ENCODE measurements at regions not wholly inside any gene's neighbourhood (a gene's known extent, or its start where the extent isn't known, plus 50 kb on each side); places are given as distances from the start of the nearest gene placed in this dataset.
"Not testable (repeated sequence)": the region's sequence is repeated elsewhere in the genome, so short reads cannot be mapped to it uniquely, and the experiment has no call there.

- not testable (repeated sequence) for H3K27me3 ChIP-seq (ENCODE audit: control insufficient read depth in 3 of 3, insufficient read depth in 3 of 3, low read depth in 1 of 3, low read length in 3 of 3); H3K79me1 ChIP-seq (ENCODE audit: low read depth, low read length); H2BK12ac ChIP-seq (ENCODE audit: low read length); H2BK5ac ChIP-seq (ENCODE audit: low read length); H4K91ac ChIP-seq (ENCODE audit: low read depth, low read length, poor library complexity); H3K27ac ChIP-seq (replicated peaks; ENCODE audit: low read length); H2BK120ac ChIP-seq (ENCODE audit: low read depth, low read length); H2BK15ac ChIP-seq (ENCODE audit: low read length); H3K4ac ChIP-seq (ENCODE audit: low read length); H3K4me3 ChIP-seq (ENCODE audit: low read length in 2 of 2); H2AFZ ChIP-seq (ENCODE audit: low read length); H3K23ac ChIP-seq (ENCODE audit: low read depth, low read length, poor library complexity); H3K9me3 ChIP-seq (replicated peaks in 1 of 2; ENCODE audit: control insufficient read depth in 2 of 2, insufficient read depth in 1 of 2, low read depth in 1 of 2, low read length in 2 of 2); H3K4me2 ChIP-seq (ENCODE audit: insufficient read depth, low read length, poor library complexity, severe bottlenecking); H3K9ac ChIP-seq (ENCODE audit: low read depth, low read length, poor library complexity); H3K18ac ChIP-seq (ENCODE audit: low read length); H2AK5ac ChIP-seq (ENCODE audit: low read depth, low read length); DNase-seq (ENCODE audit: low spot score); H3K36me3 ChIP-seq (replicated peaks in 1 of 2; ENCODE audit: control insufficient read depth in 2 of 2, insufficient read depth in 2 of 2, low read length in 2 of 2); H3K14ac ChIP-seq (ENCODE audit: low read length); H4K8ac ChIP-seq (ENCODE audit: low read depth, low read length)
- H3K4me1 ChIP-seq (ENCODE audit: control insufficient read depth in 2 of 2, insufficient read depth in 1 of 2, low read depth in 1 of 2, low read length in 2 of 2): peaks cover 0 to 14% of the 10 kb centered on the region in 2 donors
- WGBS, 2 donors (ENCODE audit: extremely low coverage in 2 of 2, insufficient read length in 2 of 2, insufficient replicate concordance in 1 of 2): no CpG with 5 or more reads among the region's 2 CpGs
These were observed 179.2 kb upstream of the GK2 start for GRCh38 chr4:79587207-79587606.

DNA sequence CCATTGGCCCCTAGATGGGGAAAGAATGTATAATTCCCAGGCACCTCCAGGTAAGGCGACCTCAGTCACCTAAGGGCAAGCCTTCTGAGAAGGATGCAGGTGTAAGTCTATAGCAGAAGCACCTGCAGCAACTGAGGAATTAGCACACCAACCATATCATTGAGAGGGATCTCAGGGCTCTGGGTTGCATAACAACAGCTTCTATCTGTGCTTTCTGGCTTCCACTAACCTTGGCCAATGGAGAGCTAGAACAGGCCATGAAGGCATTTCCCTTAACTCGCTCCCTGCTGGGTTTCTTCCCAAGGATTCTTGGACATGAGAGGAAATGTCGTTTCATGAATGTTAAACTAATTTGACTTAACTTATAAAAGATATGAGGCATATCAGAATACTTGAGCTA lies 177.8 kb upstream of the GK2 start:
- DNase-seq (ENCODE audit: low spot score): no peak
- H2BK15ac ChIP-seq (ENCODE audit: low read length): no peak overlapping the region
- H3K14ac ChIP-seq (ENCODE audit: low read length): no peak overlapping the region
- H4K8ac ChIP-seq (ENCODE audit: low read depth, low read length): no peak overlapping the region
- no peak overlapping the region for H3K4me2 ChIP-seq (ENCODE audit: insufficient read depth, low read length, poor library complexity, severe bottlenecking)
- no peak overlapping the region for H3K4ac ChIP-seq (ENCODE audit: low read length)
- H3K9ac ChIP-seq (ENCODE audit: low read depth, low read length, poor library complexity): no peak overlapping the region
- H3K27me3 ChIP-seq (ENCODE audit: control insufficient read depth in 3 of 3, insufficient read depth in 3 of 3, low read depth in 1 of 3, low read length in 3 of 3): no peaks in the 10 kb centered on the region
- no peak overlapping the region for H2BK120ac ChIP-seq (ENCODE audit: low read depth, low read length)
- no peak overlapping the region for H3K27ac ChIP-seq (replicated peaks; ENCODE audit: low read length)
- H3K18ac ChIP-seq (ENCODE audit: low read length): no peak overlapping the region
- peak overlapping the region; percentile 76 for H2AFZ ChIP-seq (ENCODE audit: low read length)
- H3K23ac ChIP-seq (ENCODE audit: low read depth, low read length, poor library complexity): no peak overlapping the region
- H3K79me1 ChIP-seq (ENCODE audit: low read depth, low read length): no peaks in the 10 kb centered on the region
- peaks cover 0 to 6% of the 10 kb centered on the region in 2 donors for H3K4me1 ChIP-seq (ENCODE audit: control insufficient read depth in 2 of 2, insufficient read depth in 1 of 2, low read depth in 1 of 2, low read length in 2 of 2)
- H2AK5ac ChIP-seq (ENCODE audit: low read depth, low read length): no peak overlapping the region
- no peak overlapping the region for H2BK12ac ChIP-seq (ENCODE audit: low read length)
- no peak overlapping the region for H4K91ac ChIP-seq (ENCODE audit: low read depth, low read length, poor library complexity)
- H3K9me3 ChIP-seq (replicated peaks in 1 of 2; ENCODE audit: control insufficient read depth in 2 of 2, insufficient read depth in 1 of 2, low read depth in 1 of 2, low read length in 2 of 2): peaks cover 0 to 3% of the 10 kb centered on the region in 2 donors
- H3K4me3 ChIP-seq (ENCODE audit: low read length in 2 of 2): no peak overlapping the region
- H3K36me3 ChIP-seq (replicated peaks in 1 of 2; ENCODE audit: control insufficient read depth in 2 of 2, insufficient read depth in 2 of 2, low read length in 2 of 2): no peaks in the 10 kb centered on the region
- no peak overlapping the region for H2BK5ac ChIP-seq (ENCODE audit: low read length)
- WGBS, 2 donors (ENCODE audit: extremely low coverage in 2 of 2, insufficient read length in 2 of 2, insufficient replicate concordance in 1 of 2): no CpG with 5 or more reads among the region's 3 CpGs

- no peak overlapping the region for H3K18ac ChIP-seq (ENCODE audit: low read length)
- H2BK12ac ChIP-seq (ENCODE audit: low read length): no peak overlapping the region
- H3K9me3 ChIP-seq (replicated peaks in 1 of 2; ENCODE audit: control insufficient read depth in 2 of 2, insufficient read depth in 1 of 2, low read depth in 1 of 2, low read length in 2 of 2): peaks cover 0 to 3% of the 10 kb centered on the region in 2 donors
- DNase-seq (ENCODE audit: low spot score): no peak
- no peak overlapping the region for H3K27ac ChIP-seq (replicated peaks; ENCODE audit: low read length)
- H3K23ac ChIP-seq (ENCODE audit: low read depth, low read length, poor library complexity): no peak overlapping the region
- peak overlapping the region; percentile 76 for H2AFZ ChIP-seq (ENCODE audit: low read length)
- no peak overlapping the region for H3K14ac ChIP-seq (ENCODE audit: low read length)
- H3K4me2 ChIP-seq (ENCODE audit: insufficient read depth, low read length, poor library complexity, severe bottlenecking): no peak overlapping the region
- H2BK5ac ChIP-seq (ENCODE audit: low read length): no peak overlapping the region
- H2AK5ac ChIP-seq (ENCODE audit: low read depth, low read length): no peak overlapping the region
- no peak overlapping the region for H4K91ac ChIP-seq (ENCODE audit: low read depth, low read length, poor library complexity)
- H3K36me3 ChIP-seq (replicated peaks in 1 of 2; ENCODE audit: control insufficient read depth in 2 of 2, insufficient read depth in 2 of 2, low read length in 2 of 2): no peaks in the 10 kb centered on the region
- H3K4me3 ChIP-seq (ENCODE audit: low read length in 2 of 2): no peak overlapping the region
- H3K9ac ChIP-seq (ENCODE audit: low read depth, low read length, poor library complexity): no peak overlapping the region
- H3K79me1 ChIP-seq (ENCODE audit: low read depth, low read length): no peaks in the 10 kb centered on the region
- no peak overlapping the region for H2BK120ac ChIP-seq (ENCODE audit: low read depth, low read length)
- H3K27me3 ChIP-seq (ENCODE audit: control insufficient read depth in 3 of 3, insufficient read depth in 3 of 3, low read depth in 1 of 3, low read length in 3 of 3): no peaks in the 10 kb centered on the region
- no peak overlapping the region for H4K8ac ChIP-seq (ENCODE audit: low read depth, low read length)
- peaks cover 0 to 6% of the 10 kb centered on the region in 2 donors for H3K4me1 ChIP-seq (ENCODE audit: control insufficient read depth in 2 of 2, insufficient read depth in 1 of 2, low read depth in 1 of 2, low read length in 2 of 2)
- WGBS, 2 donors (ENCODE audit: extremely low coverage in 2 of 2, insufficient read length in 2 of 2, insufficient replicate concordance in 1 of 2): no CpG with 5 or more reads among the region's 2 CpGs
- H3K4ac ChIP-seq (ENCODE audit: low read length): no peak overlapping the region
- H2BK15ac ChIP-seq (ENCODE audit: low read length): no peak overlapping the region
These were observed 177.3 kb upstream of the GK2 start for GRCh38 chr4:79585330-79585729.

- Histone ChIP-seq H2AFZ (ENCODE audit: low read length) (peak overlapping the region; percentile 76), H3K4me3 (ENCODE audit: low read length in 2 of 2) (no peak overlapping the region), H3K4ac (ENCODE audit: low read length) (no peak overlapping the region), H4K91ac (ENCODE audit: low read depth, low read length, poor library complexity) (no peak overlapping the region), H3K36me3 (replicated peaks in 1 of 2; ENCODE audit: control insufficient read depth in 2 of 2, insufficient read depth in 2 of 2, low read length in 2 of 2) (no peaks in the 10 kb centered on the region), H4K8ac (ENCODE audit: low read depth, low read length) (no peak overlapping the region), H3K14ac (ENCODE audit: low read length) (no peak overlapping the region), H2BK12ac (ENCODE audit: low read length) (no peak overlapping the region), H2BK5ac (ENCODE audit: low read length) (no peak overlapping the region), H2BK120ac (ENCODE audit: low read depth, low read length) (no peak overlapping the region), H3K4me1 (ENCODE audit: control insufficient read depth in 2 of 2, insufficient read depth in 1 of 2, low read depth in 1 of 2, low read length in 2 of 2) (peaks cover 0 to 6% of the 10 kb centered on the region in 2 donors), H3K27ac (replicated peaks; ENCODE audit: low read length) (no peak overlapping the region), H2BK15ac (ENCODE audit: low read length) (no peak overlapping the region), H3K23ac (ENCODE audit: low read depth, low read length, poor library complexity) (no peak overlapping the region), H3K4me2 (ENCODE audit: insufficient read depth, low read length, poor library complexity, severe bottlenecking) (no peak overlapping the region), H3K18ac (ENCODE audit: low read length) (no peak overlapping the region), H3K9ac (ENCODE audit: low read depth, low read length, poor library complexity) (no peak overlapping the region), H2AK5ac (ENCODE audit: low read depth, low read length) (no peak overlapping the region), H3K79me1 (ENCODE audit: low read depth, low read length) (no peaks in the 10 kb centered on the region), H3K27me3 (ENCODE audit: control insufficient read depth in 3 of 3, insufficient read depth in 3 of 3, low read depth in 1 of 3, low read length in 3 of 3) (no peaks in the 10 kb centered on the region), H3K9me3 (replicated peaks in 1 of 2; ENCODE audit: control insufficient read depth in 2 of 2, insufficient read depth in 1 of 2, low read depth in 1 of 2, low read length in 2 of 2) (peaks cover 0 to 3% of the 10 kb centered on the region in 2 donors)
- no CpG with 5 or more reads among the region's 3 CpGs for WGBS, 2 donors (ENCODE audit: extremely low coverage in 2 of 2, insufficient read length in 2 of 2, insufficient replicate concordance in 1 of 2)
- DNase-seq (ENCODE audit: low spot score): no peak
These were observed 176.9 kb upstream of the GK2 start for GRCh38 chr4:79584902-79585301.
